H9 (cell line): ENCODE measurements at regions not wholly inside any gene's neighbourhood (a gene's known extent, or its start where the extent isn't known, plus 50 kb on each side); places are given as distances from the start of the nearest gene placed in this dataset.

Experiments
- DNase-seq: peaks from one replicate; pipeline ENCODE4 v3.0.0-alpha.2; 2017
- H2AFZ ChIP-seq: one replicate; pipeline ENCODE4 v1.6.1; 2013; ENCODE audit warnings: mild to moderate bottlenecking, low read length, control low read depth, moderate library complexity
- H2AK5ac ChIP-seq: 2 replicates; pipeline ENCODE4 v1.6.1; 2013; ENCODE audit warnings: low read length, control low read depth, mixed read lengths; ENCODE audit not compliant: insufficient read length
- H2BK120ac ChIP-seq: one replicate; pipeline ENCODE4 v1.6.1; 2013; ENCODE audit warnings: low read depth, mild to moderate bottlenecking, low read length, control low read depth, inconsistent platforms; ENCODE audit not compliant: poor library complexity, severe bottlenecking
- H2BK12ac ChIP-seq: 2 replicates; pipeline ENCODE4 v1.6.1; 2013; ENCODE audit warnings: low read length, control low read depth, mixed read lengths, low read depth; ENCODE audit not compliant: insufficient read length
- H2BK15ac ChIP-seq: 2 replicates; pipeline ENCODE4 v1.6.1; 2013; ENCODE audit warnings: low read depth, low read length, control low read depth
- H2BK20ac ChIP-seq: one replicate; pipeline ENCODE4 v1.6.1; 2013; ENCODE audit warnings: low read depth, mild to moderate bottlenecking, low read length, control low read depth, inconsistent platforms; ENCODE audit not compliant: poor library complexity, severe bottlenecking
- H2BK5ac ChIP-seq: 2 replicates; pipeline ENCODE4 v1.6.1; 2013; ENCODE audit warnings: low read length, control low read depth, mixed read lengths; ENCODE audit not compliant: insufficient read length
- H3K14ac ChIP-seq: 2 replicates; pipeline ENCODE4 v1.6.1; 2013; ENCODE audit warnings: low read length, control low read depth; ENCODE audit not compliant: insufficient read depth
- H3K18ac ChIP-seq: 2 replicates; pipeline ENCODE4 v1.6.1; 2013; ENCODE audit warnings: low read depth, mild to moderate bottlenecking, mixed read lengths, low read length, control low read depth; ENCODE audit not compliant: insufficient read length
- H3K23ac ChIP-seq: 2 replicates; pipeline ENCODE4 v1.6.1; 2013; ENCODE audit warnings: low read length, control low read depth, mixed read lengths, low read depth; ENCODE audit not compliant: insufficient read length
- H3K23me2 ChIP-seq: 2 replicates; pipeline ENCODE4 v1.6.1; 2013; ENCODE audit warnings: low read depth, mild to moderate bottlenecking, mixed read lengths, low read length, control low read depth; ENCODE audit not compliant: insufficient read length, poor library complexity, severe bottlenecking
- H3K27ac ChIP-seq: 2 replicates; pipeline ENCODE4 v1.5.1; 2013; ENCODE audit warnings: low read length, control low read depth, mixed read lengths, low read depth; ENCODE audit not compliant: insufficient read length
- H3K27me3 ChIP-seq: 2 replicates; pipeline ENCODE4 v1.6.1; 2013; ENCODE audit warnings: low read length, control low read depth, inconsistent platforms; ENCODE audit not compliant: insufficient read depth
- H3K4ac ChIP-seq: 2 replicates; pipeline ENCODE4 v1.6.1; 2013; ENCODE audit warnings: low read depth, mild to moderate bottlenecking, control low read depth, inconsistent platforms, low read length, moderate library complexity
- H3K4me1 ChIP-seq: 2 replicates; pipeline ENCODE4 v1.6.1; 2013; ENCODE audit warnings: low read length, control low read depth, inconsistent platforms; ENCODE audit not compliant: insufficient read depth
- H3K4me2 ChIP-seq: 2 replicates; pipeline ENCODE4 v1.6.1; 2013; ENCODE audit warnings: low read length, control low read depth, mixed read lengths; ENCODE audit not compliant: insufficient read length, insufficient read depth
- H3K56ac ChIP-seq: 2 replicates; pipeline ENCODE4 v1.6.1; 2013; ENCODE audit warnings: low read depth, mild to moderate bottlenecking, mixed read lengths, low read length, control low read depth; ENCODE audit not compliant: insufficient read length
- H3K79me1 ChIP-seq: 2 replicates; pipeline ENCODE4 v1.6.1; 2013; ENCODE audit warnings: low read depth, mild to moderate bottlenecking, moderate library complexity, low read length, control low read depth, inconsistent platforms; ENCODE audit not compliant: insufficient read depth, poor library complexity, severe bottlenecking
- H3K79me2 ChIP-seq: 2 replicates; pipeline ENCODE4 v1.6.1; 2013; ENCODE audit warnings: low read length, control low read depth, inconsistent platforms; ENCODE audit not compliant: insufficient read depth
- H3K9ac ChIP-seq: 2 replicates; pipeline ENCODE4 v1.6.1; 2013; ENCODE audit warnings: low read length, control low read depth, mixed read lengths; ENCODE audit not compliant: insufficient read length; ENCODE audit errors: extremely low read depth
- H3K9me3 ChIP-seq: one replicate; pipeline ENCODE4 v1.6.1; 2013; ENCODE audit warnings: low read depth, low read length, inconsistent platforms; ENCODE audit not compliant: control insufficient read depth
- H3T11ph ChIP-seq: one replicate; pipeline ENCODE4 v1.6.1; 2013; ENCODE audit warnings: mild to moderate bottlenecking, low read length, control low read depth, inconsistent platforms
- H4K20me1 ChIP-seq: one replicate; pipeline ENCODE4 v1.6.1; 2013; ENCODE audit not compliant: control insufficient read depth, insufficient read length, insufficient read depth
- H4K5ac ChIP-seq: 2 replicates; pipeline ENCODE4 v1.6.1; 2013; ENCODE audit warnings: low read depth, mild to moderate bottlenecking, mixed read lengths, low read length, control low read depth; ENCODE audit not compliant: insufficient read length
- H4K8ac ChIP-seq: replicated peaks from 2 replicates; pipeline ENCODE4 v1.6.1; 2013; ENCODE audit warnings: low read length, control low read depth, mixed read lengths, low read depth; ENCODE audit not compliant: insufficient read length
- H4K91ac ChIP-seq: 2 replicates; pipeline ENCODE4 v1.6.1; 2013; ENCODE audit warnings: low read depth, mild to moderate bottlenecking, moderate library complexity, mixed read lengths, low read length, control low read depth; ENCODE audit not compliant: insufficient read length
- H3K27ac Mint-ChIP-seq, 3 experiments: 2 replicates in 2 of 3; 3 replicates in 1 of 3; pipeline ENCODE4 v1.8.0; 2020 to 2021; ENCODE audit warnings: mixed read lengths in 3 of 3, mild to moderate bottlenecking in 1 of 3, moderate library complexity in 1 of 3
- H3K27me3 Mint-ChIP-seq: 2 replicates; pipeline ENCODE4 v1.8.0; 2021; ENCODE audit warnings: low read depth, mild to moderate bottlenecking, moderate library complexity, mixed read lengths
- H3K36me3 Mint-ChIP-seq, 3 experiments: 2 replicates in 2 of 3; 3 replicates in 1 of 3; pipeline ENCODE4 v1.8.0; 2020 to 2021; ENCODE audit warnings: low read depth in 3 of 3, mixed read lengths in 3 of 3; ENCODE audit not compliant: insufficient read depth in 1 of 3
- H3K4me1 Mint-ChIP-seq, 2 experiments: 2 replicates each; pipeline ENCODE4 v1.8.0; 2020; ENCODE audit warnings: mixed read lengths in 2 of 2
- H3K4me3 Mint-ChIP-seq, 2 experiments: 2 replicates in 1 of 2; 3 replicates in 1 of 2; pipeline ENCODE4 v1.8.0; 2020 to 2021; ENCODE audit warnings: mild to moderate bottlenecking in 2 of 2, mixed read lengths in 2 of 2, moderate library complexity in 1 of 2
- H3K9me3 Mint-ChIP-seq, 2 experiments: 2 replicates in 1 of 2; 3 replicates in 1 of 2; pipeline ENCODE4 v1.8.0; 2020; ENCODE audit warnings: mild to moderate bottlenecking in 2 of 2, mixed read lengths in 2 of 2, moderate library complexity in 1 of 2
- CTCF ChIP-seq: fragments of 200-600 bp; sonication (generic); conservative IDR thresholded peaks from 3 replicates; pipeline ENCODE4 v1.8.0; 2021; ENCODE audit warnings: antibody characterized with exemption, mild to moderate bottlenecking
- WGBS: extraction: QIAGEN DNeasy Blood & Tissue Kit; methylation state at CpG from one replicate; pipeline ENCODE4 v1.1.7; 2013; ENCODE audit warnings: missing lambda C conversion rate, low lambda C conversion rate, mixed read lengths; ENCODE audit not compliant: insufficient read length; ENCODE audit errors: extremely low coverage; 5-methylcytosine and 5-hydroxymethylcytosine counted together

- Histone ChIP-seq H3K18ac (no peak overlapping the region), H3T11ph (no peak overlapping the region), H3K23me2 (no peaks in the 10 kb centered on the region), H4K5ac (no peak overlapping the region), H2BK12ac (no peak overlapping the region), H3K79me1 (no peaks in the 10 kb centered on the region), H3K9ac (no peak overlapping the region), H2AK5ac (no peak overlapping the region), H3K14ac (no peak overlapping the region), H2BK15ac (no peak overlapping the region), H4K8ac (no peak overlapping the region), H3K56ac (no peak overlapping the region), H2AFZ (no peak overlapping the region), H3K4me2 (no peak overlapping the region), H2BK20ac (no peak overlapping the region), H3K27ac (no peak overlapping the region), H3K23ac (no peak overlapping the region), H3K27me3 (no peaks in the 10 kb centered on the region), H3K4ac (no peak overlapping the region), H3K4me1 (no peaks in the 10 kb centered on the region), H4K20me1 (no peaks in the 10 kb centered on the region), H3K9me3 (no peaks in the 10 kb centered on the region), H4K91ac (no peak overlapping the region), H2BK5ac (no peak overlapping the region), H2BK120ac (no peak overlapping the region), H3K79me2 (no peaks in the 10 kb centered on the region)
- Mint-ChIP-seq H3K4me1 (peaks cover 22 to 24% of the 10 kb centered on the region in 2 experiments), H3K27ac (no peak overlapping the region), H3K27me3 (peaks cover 2% of the 10 kb centered on the region), H3K36me3 (no peaks in the 10 kb centered on the region), H3K9me3 (no peaks in the 10 kb centered on the region; a peak in 1 of 5 replicates), H3K4me3 (no peak overlapping the region)
- no peak for TF ChIP-seq CTCF
- no peak for DNase-seq
- WGBS, result no CpG with 5 or more reads among the region's 2 CpGs
Measured at GRCh38 chr10:28922861-28923260, 245.5 kb downstream of the BAMBI start.
